ENCODE measurements at regions not wholly inside any gene's neighbourhood (a gene's known extent, or its start where the extent isn't known, plus 50 kb on each side); places are given as distances from the start of the nearest gene placed in this dataset.

DNA sequence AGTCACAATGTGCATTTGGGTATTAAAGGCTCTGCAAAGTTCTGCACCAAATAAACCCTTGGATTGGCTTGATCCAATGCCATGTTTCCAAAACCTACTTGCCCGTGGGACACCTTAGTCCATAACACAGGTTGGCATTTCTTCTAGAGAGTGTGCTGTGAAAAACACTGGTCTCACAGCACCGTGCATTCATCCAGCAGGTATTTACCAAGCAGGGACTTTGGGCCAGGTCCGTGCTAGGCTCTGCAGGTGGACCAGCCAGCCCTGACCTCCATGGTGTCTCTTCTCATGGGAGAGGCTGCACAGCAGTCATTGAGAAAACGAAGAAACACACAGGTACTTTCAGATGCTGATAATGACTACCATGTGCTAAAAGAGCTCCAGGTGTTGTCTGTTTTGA, 112.6 kb downstream of the CDH26 start:
- no peak overlapping the region for H3K4me3 Mint-ChIP-seq (ENCODE audit: unreplicated experiment)
- no peak overlapping the region for H3K27ac Mint-ChIP-seq (ENCODE audit: unreplicated experiment)
- no peak for DNase-seq (ENCODE audit: low spot score)
- H3K4me1 Mint-ChIP-seq (ENCODE audit: low read depth): peaks cover 5% of the 10 kb centered on the region
- H3K27me3 Mint-ChIP-seq (ENCODE audit: low read depth): peaks cover 31% of the 10 kb centered on the region
- H3K36me3 Mint-ChIP-seq (ENCODE audit: low read depth): no peaks in the 10 kb centered on the region
- no peaks in the 10 kb centered on the region for H3K9me3 Mint-ChIP-seq (ENCODE audit: low read depth)
- TF ChIP-seq, protein P1, sequence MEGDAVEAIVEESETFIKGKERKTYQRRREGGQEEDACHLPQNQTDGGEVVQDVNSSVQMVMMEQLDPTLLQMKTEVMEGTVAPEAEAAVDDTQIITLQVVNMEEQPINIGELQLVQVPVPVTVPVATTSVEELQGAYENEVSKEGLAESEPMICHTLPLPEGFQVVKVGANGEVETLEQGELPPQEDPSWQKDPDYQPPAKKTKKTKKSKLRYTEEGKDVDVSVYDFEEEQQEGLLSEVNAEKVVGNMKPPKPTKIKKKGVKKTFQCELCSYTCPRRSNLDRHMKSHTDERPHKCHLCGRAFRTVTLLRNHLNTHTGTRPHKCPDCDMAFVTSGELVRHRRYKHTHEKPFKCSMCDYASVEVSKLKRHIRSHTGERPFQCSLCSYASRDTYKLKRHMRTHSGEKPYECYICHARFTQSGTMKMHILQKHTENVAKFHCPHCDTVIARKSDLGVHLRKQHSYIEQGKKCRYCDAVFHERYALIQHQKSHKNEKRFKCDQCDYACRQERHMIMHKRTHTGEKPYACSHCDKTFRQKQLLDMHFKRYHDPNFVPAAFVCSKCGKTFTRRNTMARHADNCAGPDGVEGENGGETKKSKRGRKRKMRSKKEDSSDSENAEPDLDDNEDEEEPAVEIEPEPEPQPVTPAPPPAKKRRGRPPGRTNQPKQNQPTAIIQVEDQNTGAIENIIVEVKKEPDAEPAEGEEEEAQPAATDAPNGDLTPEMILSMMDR (IDR thresholded peaks at IDR 0.05): no peak

DNA sequence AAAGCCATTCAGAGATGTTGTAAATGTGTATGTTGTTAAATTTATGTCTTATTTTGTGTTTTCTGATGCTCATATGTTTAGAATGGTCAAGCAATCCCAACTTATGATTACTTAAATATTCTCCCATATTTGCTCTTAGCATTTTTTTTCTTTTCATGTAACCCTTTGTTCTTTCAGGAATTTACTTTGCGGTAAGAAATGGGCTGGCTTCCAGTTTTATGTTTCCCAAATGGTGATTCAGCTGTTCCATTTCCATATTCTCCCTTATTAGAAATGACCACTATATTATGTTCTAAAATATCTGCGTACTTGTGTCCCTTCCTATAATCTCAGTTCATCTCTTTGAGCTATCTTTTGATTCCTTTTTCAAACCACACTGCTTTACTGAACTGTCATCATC, 113.7 kb downstream of the CDH26 start:
- Mint-ChIP-seq H3K27me3 (ENCODE audit: low read depth) (peaks cover 33% of the 10 kb centered on the region), H3K4me1 (ENCODE audit: low read depth) (peaks cover 5% of the 10 kb centered on the region), H3K36me3 (ENCODE audit: low read depth) (no peaks in the 10 kb centered on the region), H3K4me3 (ENCODE audit: unreplicated experiment) (no peak overlapping the region), H3K9me3 (ENCODE audit: low read depth) (no peaks in the 10 kb centered on the region), H3K27ac (ENCODE audit: unreplicated experiment) (no peak overlapping the region)
- no peak for DNase-seq (ENCODE audit: low spot score)
- TF ChIP-seq, protein P1 (IDR thresholded peaks at IDR 0.05): no peak

DNA sequence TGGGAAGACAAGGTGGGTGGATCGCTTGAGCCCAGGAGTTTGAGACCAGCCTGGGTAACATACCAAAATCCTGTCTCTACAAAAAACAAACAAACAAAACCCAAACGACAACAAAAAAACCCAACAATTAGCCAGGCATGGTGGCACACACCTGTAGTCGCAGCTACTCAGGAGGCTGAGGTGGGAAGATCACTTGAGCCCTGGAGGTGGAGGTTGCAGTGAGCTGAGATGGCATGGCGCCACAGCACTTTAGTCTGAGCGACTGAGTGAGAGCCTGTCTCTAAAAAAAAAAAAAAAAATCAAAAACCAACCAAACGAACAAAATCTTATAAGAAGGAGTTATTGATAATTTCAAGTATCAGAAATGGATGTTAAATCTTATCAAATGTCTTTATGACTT, 114.9 kb downstream of the CDH26 start:
- no peaks in the 10 kb centered on the region for H3K9me3 Mint-ChIP-seq (ENCODE audit: low read depth)
- no peak overlapping the region for H3K4me3 Mint-ChIP-seq (ENCODE audit: unreplicated experiment)
- H3K27ac Mint-ChIP-seq (ENCODE audit: unreplicated experiment): no peak overlapping the region
- DNase-seq (ENCODE audit: low spot score): no peak
- H3K36me3 Mint-ChIP-seq (ENCODE audit: low read depth): no peaks in the 10 kb centered on the region
- TF ChIP-seq, protein P1 (IDR thresholded peaks at IDR 0.05): no peak
- peaks cover 5% of the 10 kb centered on the region for H3K4me1 Mint-ChIP-seq (ENCODE audit: low read depth)
- H3K27me3 Mint-ChIP-seq (ENCODE audit: low read depth): peaks cover 29% of the 10 kb centered on the region

DNA sequence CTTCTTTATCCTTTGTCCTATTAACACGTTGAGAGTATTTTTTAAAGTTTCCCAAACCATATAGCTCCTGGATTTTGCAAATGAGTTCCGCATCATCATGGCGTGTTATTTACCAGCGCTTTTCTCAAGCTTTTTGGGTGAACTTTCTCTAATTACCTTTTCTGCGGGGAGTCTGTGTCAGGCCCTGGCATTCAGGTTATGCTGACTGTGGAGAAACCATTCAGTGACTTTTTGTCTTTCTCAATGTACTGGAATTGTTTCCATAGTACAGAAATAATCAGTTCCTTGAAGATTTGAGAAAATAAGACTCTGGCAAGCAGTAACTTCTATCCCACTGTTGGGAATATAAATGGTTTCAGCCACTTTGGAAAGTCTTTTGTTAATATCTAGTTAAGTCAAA, 115.3 kb downstream of the CDH26 start:
- TF ChIP-seq, protein P1 (IDR thresholded peaks at IDR 0.05): no peak
- Mint-ChIP-seq H3K4me1 (ENCODE audit: low read depth) (peaks cover 8% of the 10 kb centered on the region), H3K9me3 (ENCODE audit: low read depth) (no peaks in the 10 kb centered on the region), H3K4me3 (ENCODE audit: unreplicated experiment) (no peak overlapping the region), H3K27me3 (ENCODE audit: low read depth) (peaks cover 29% of the 10 kb centered on the region), H3K27ac (ENCODE audit: unreplicated experiment) (no peak overlapping the region), H3K36me3 (ENCODE audit: low read depth) (no peaks in the 10 kb centered on the region)
- no peak for DNase-seq (ENCODE audit: low spot score)

DNA sequence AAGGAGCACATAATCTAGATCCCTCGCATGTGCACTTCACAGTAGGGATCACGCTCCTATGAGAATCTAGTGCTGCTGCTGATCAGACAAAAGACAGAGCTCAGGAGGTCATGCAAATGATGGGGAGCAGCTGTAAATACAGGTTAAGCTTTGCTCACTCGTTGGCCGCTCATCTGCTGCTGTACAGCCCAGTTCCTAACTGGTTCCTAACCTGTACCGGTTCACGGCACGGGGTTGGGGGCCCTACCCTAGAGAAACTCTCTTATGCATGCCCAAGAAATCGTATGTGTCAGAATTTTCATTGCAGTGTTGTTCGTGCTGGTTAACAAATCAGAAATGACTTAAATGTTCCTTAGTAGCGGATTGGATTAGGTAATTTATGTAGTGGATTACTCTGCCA, 116.1 kb downstream of the CDH26 start:
- H3K36me3 Mint-ChIP-seq (ENCODE audit: low read depth): no peaks in the 10 kb centered on the region
- peaks cover 25% of the 10 kb centered on the region for H3K27me3 Mint-ChIP-seq (ENCODE audit: low read depth)
- H3K4me1 Mint-ChIP-seq (ENCODE audit: low read depth): peaks cover 9% of the 10 kb centered on the region
- TF ChIP-seq, protein P1 (IDR thresholded peaks at IDR 0.05): no peak
- no peaks in the 10 kb centered on the region for H3K9me3 Mint-ChIP-seq (ENCODE audit: low read depth)
- no peak overlapping the region for H3K27ac Mint-ChIP-seq (ENCODE audit: unreplicated experiment)
- no peak for DNase-seq (ENCODE audit: low spot score)
- H3K4me3 Mint-ChIP-seq (ENCODE audit: unreplicated experiment): no peak overlapping the region
